ENCODE measurements at regions not wholly inside any gene's neighbourhood (a gene's known extent, or its start where the extent isn't known, plus 50 kb on each side); places are given as distances from the start of the nearest gene placed in this dataset.
A peak's percentile ranks its signal among the peaks of the same experiment; 100 is the strongest.
"Not testable (repeated sequence)": the region's sequence is repeated elsewhere in the genome, so short reads cannot be mapped to it uniquely, and the experiment has no call there.

- not testable (repeated sequence) for DNase-seq (ENCODE audit: low read depth)
Observed at GRCh38 chr16:17005963-17006362, 464.8 kb downstream of the XYLT1 start.

- DNase-seq (ENCODE audit: low read depth) = no peak
Observed at GRCh38 chr16:17011712-17012111, 459.0 kb downstream of the XYLT1 start.

- DNase-seq (ENCODE audit: low read depth) = no peak
Observed at GRCh38 chr16:17013038-17013437, 457.7 kb downstream of the XYLT1 start.

GRCh38 chr16:17014484-17015121 lies 456.2 kb downstream of the XYLT1 start:
- no peak for DNase-seq (ENCODE audit: low read depth)

GRCh38 chr16:17015702-17016101 lies 455.1 kb downstream of the XYLT1 start:
- no peak for DNase-seq (ENCODE audit: low read depth)

GRCh38 chr16:17017442-17017841 lies 453.3 kb downstream of the XYLT1 start:
- DNase-seq (ENCODE audit: low read depth) = no peak

GRCh38 chr16:17018585-17018939 lies 452.2 kb downstream of the XYLT1 start:
- no peak for DNase-seq (ENCODE audit: low read depth)

- DNase-seq (ENCODE audit: low read depth) = no peak
Observed at GRCh38 chr16:17019366-17019765, 451.4 kb downstream of the XYLT1 start.

- no peak for DNase-seq (ENCODE audit: low read depth)
Observed at GRCh38 chr16:17023606-17024005, 447.2 kb downstream of the XYLT1 start.

- DNase-seq (ENCODE audit: low read depth) = no peak
Observed at GRCh38 chr16:17024514-17024913, 446.2 kb downstream of the XYLT1 start.

- DNase-seq (ENCODE audit: low read depth) = peak; percentile 12
Observed at GRCh38 chr16:17026600-17027242, 444.0 kb downstream of the XYLT1 start.

- DNase-seq (ENCODE audit: low read depth) = no peak
Observed at GRCh38 chr16:17027488-17028129, 443.2 kb downstream of the XYLT1 start.

GRCh38 chr16:17029602-17030350 lies 441.0 kb downstream of the XYLT1 start:
- no peak for DNase-seq (ENCODE audit: low read depth)

- no peak for DNase-seq (ENCODE audit: low read depth)
Observed at GRCh38 chr16:17031484-17032268, 439.1 kb downstream of the XYLT1 start.

GRCh38 chr16:17032332-17032731 lies 438.4 kb downstream of the XYLT1 start:
- no peak for DNase-seq (ENCODE audit: low read depth)

GRCh38 chr16:17034477-17035252 lies 436.1 kb downstream of the XYLT1 start:
- DNase-seq (ENCODE audit: low read depth) = no peak

GRCh38 chr16:17037499-17037898 lies 433.3 kb downstream of the XYLT1 start:
- DNase-seq (ENCODE audit: low read depth) = no peak

- DNase-seq (ENCODE audit: low read depth) = no peak
Observed at GRCh38 chr16:17038415-17038814, 432.3 kb downstream of the XYLT1 start.

GRCh38 chr16:17049109-17049508 lies 421.7 kb downstream of the XYLT1 start:
- DNase-seq (ENCODE audit: low read depth) = not testable (repeated sequence)

- DNase-seq (ENCODE audit: low read depth) = no peak
Observed at GRCh38 chr16:17050468-17050867, 420.3 kb downstream of the XYLT1 start.

Measured in activated T-cell treated with anti-CD3 and anti-CD28 coated beads for 48 hours (primary cell).